Fibroblast of lung (primary cell): ENCODE measurements at regions not wholly inside any gene's neighbourhood (a gene's known extent, or its start where the extent isn't known, plus 50 kb on each side); places are given as distances from the start of the nearest gene placed in this dataset.

Experiments used
- CTCF ChIP-seq, 2 donors: IDR thresholded peaks in 1 of 2; conservative IDR thresholded peaks in 1 of 2; 1 replicate in 1 of 2; 2 replicates in 1 of 2; pipeline ENCODE4 v1.5.1; 2011 to 2012; ENCODE audit warnings: low read length in 2 of 2, control low read depth in 1 of 2, inconsistent platforms in 1 of 2, low read depth in 1 of 2, mild to moderate bottlenecking in 1 of 2
- EZH2 ChIP-seq: IDR thresholded peaks from 2 replicates; pipeline ENCODE4 v1.5.1; 2012; ENCODE audit warnings: low read length, control low read depth, mild to moderate bottlenecking; ENCODE audit errors: missing control alignments

GRCh38 chr4:161252520-161253141 lies 911.2 kb downstream of the FSTL5 start:
- peak; percentile 24 to 49 for TF ChIP-seq CTCF (conservative IDR thresholded peaks at IDR 0.05 in 1 of 2, IDR thresholded peaks at IDR 0.05 in 1 of 2; ENCODE audit: low read depth in 1 of 2, low read length in 2 of 2)
- no peak for TF ChIP-seq EZH2
